ENCODE measurements at regions not wholly inside any gene's neighbourhood (a gene's known extent, or its start where the extent isn't known, plus 50 kb on each side); places are given as distances from the start of the nearest gene placed in this dataset.

- Mint-ChIP-seq H3K27me3 (ENCODE audit: low read depth, unreplicated experiment) (peaks cover 2% of the 10 kb centered on the region), H3K36me3 (ENCODE audit: low read depth, unreplicated experiment) (no peaks in the 10 kb centered on the region), H3K27ac (ENCODE audit: unreplicated experiment) (no peak overlapping the region), H3K4me3 (ENCODE audit: unreplicated experiment) (no peak overlapping the region), H3K9me3 (ENCODE audit: unreplicated experiment) (peaks cover 2% of the 10 kb centered on the region), H3K4me1 (ENCODE audit: low read depth, unreplicated experiment) (no peaks in the 10 kb centered on the region)
- no peaks in the 10 kb centered on the region for H3K27me3 ChIP-seq (ENCODE audit: insufficient read depth, low read length)
- no peaks in the 10 kb centered on the region for H3K9me3 ChIP-seq (ENCODE audit: insufficient read depth, low read depth, low read length)
- H3K27ac ChIP-seq (ENCODE audit: low read depth, low read length) = no peak overlapping the region
- TF ChIP-seq EZH2 (IDR thresholded peaks at IDR 0.05; ENCODE audit: insufficient read depth, low read length) (no peak), CTCF (IDR thresholded peaks at IDR 0.05; ENCODE audit: insufficient read depth, low read depth, low read length) (no peak)
- no peaks in the 10 kb centered on the region for H3K36me3 ChIP-seq (ENCODE audit: insufficient read depth, low read length)
- no peak overlapping the region for H3K4me2 ChIP-seq (ENCODE audit: low read length)
- FAIRE-seq (no peak), DNase-seq (ENCODE audit: low read depth) (no peak)
- H2AFZ ChIP-seq (ENCODE audit: low read depth, low read length) = no peak overlapping the region
- no peaks in the 10 kb centered on the region for H4K20me1 ChIP-seq (ENCODE audit: insufficient read depth, low read length)
- no peak overlapping the region for H3K4me3 ChIP-seq (ENCODE audit: insufficient read depth, low read depth, low read length)
- no peak overlapping the region for H3K9ac ChIP-seq (ENCODE audit: low read length)
- no peaks in the 10 kb centered on the region for H3K4me1 ChIP-seq (ENCODE audit: insufficient read depth, low read length)
- no peaks in the 10 kb centered on the region for H3K79me2 ChIP-seq (ENCODE audit: insufficient read depth, low read length)
Measured at GRCh38 chr13:55000844-55001243, 1972.2 kb downstream of the OLFM4 start.

DNA sequence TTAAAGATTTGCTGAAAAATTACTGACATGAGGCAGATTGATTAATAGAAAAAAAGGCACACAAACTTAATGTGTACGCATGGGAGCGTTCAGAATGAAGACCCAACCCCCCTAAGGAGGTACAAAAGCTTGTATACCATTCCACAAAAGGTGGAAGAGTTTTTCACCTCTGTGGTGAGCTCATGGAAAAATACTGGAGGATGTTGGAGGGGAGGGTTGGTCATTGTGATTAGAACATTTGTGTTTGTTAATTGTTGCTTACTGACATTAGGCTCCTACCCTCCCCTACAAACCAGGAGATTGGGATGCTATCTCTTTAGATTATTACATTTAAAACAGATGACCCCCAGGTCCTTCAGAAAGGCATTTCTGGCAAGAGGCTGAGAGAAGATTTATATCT is 1973.3 kb downstream of the OLFM4 start:
- DNase-seq (ENCODE audit: low read depth) (no peak), FAIRE-seq (no peak)
- Mint-ChIP-seq H3K4me3 (ENCODE audit: unreplicated experiment) (no peak overlapping the region), H3K27ac (ENCODE audit: unreplicated experiment) (no peak overlapping the region), H3K36me3 (ENCODE audit: low read depth, unreplicated experiment) (no peaks in the 10 kb centered on the region), H3K9me3 (ENCODE audit: unreplicated experiment) (peaks cover 2% of the 10 kb centered on the region), H3K27me3 (ENCODE audit: low read depth, unreplicated experiment) (peaks cover 2% of the 10 kb centered on the region), H3K4me1 (ENCODE audit: low read depth, unreplicated experiment) (no peaks in the 10 kb centered on the region)
- Histone ChIP-seq H3K4me1 (ENCODE audit: insufficient read depth, low read length) (no peaks in the 10 kb centered on the region), H3K9ac (ENCODE audit: low read length) (no peak overlapping the region), H3K79me2 (ENCODE audit: insufficient read depth, low read length) (no peaks in the 10 kb centered on the region), H3K4me2 (ENCODE audit: low read length) (no peak overlapping the region), H4K20me1 (ENCODE audit: insufficient read depth, low read length) (no peaks in the 10 kb centered on the region), H3K9me3 (ENCODE audit: insufficient read depth, low read depth, low read length) (no peaks in the 10 kb centered on the region), H3K27me3 (ENCODE audit: insufficient read depth, low read length) (no peaks in the 10 kb centered on the region), H2AFZ (ENCODE audit: low read depth, low read length) (no peak overlapping the region), H3K36me3 (ENCODE audit: insufficient read depth, low read length) (no peaks in the 10 kb centered on the region), H3K27ac (ENCODE audit: low read depth, low read length) (no peak overlapping the region), H3K4me3 (ENCODE audit: insufficient read depth, low read depth, low read length) (no peak overlapping the region)
- TF ChIP-seq EZH2 (IDR thresholded peaks at IDR 0.05; ENCODE audit: insufficient read depth, low read length) (no peak), CTCF (IDR thresholded peaks at IDR 0.05; ENCODE audit: insufficient read depth, low read depth, low read length) (no peak)

DNA sequence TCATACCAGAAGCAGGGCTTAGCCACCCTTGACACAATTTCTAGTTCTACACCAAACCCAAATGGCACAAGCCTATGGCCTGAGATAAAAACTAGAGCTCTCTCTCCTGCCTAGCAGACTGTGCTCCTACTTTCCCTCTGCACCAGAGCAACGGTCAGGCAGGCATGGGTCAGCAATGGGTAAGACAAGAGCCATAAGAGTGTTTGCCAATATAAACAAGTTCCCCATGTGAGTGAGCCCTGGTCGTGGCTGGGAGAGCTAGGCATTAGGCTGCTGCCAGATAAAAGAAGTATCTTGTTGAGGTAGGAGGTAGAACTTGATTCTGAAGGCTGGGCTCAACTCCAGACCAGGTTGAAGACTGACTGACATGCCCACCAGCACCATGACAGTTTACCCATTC is 1979.1 kb downstream of the OLFM4 start:
- H3K36me3 Mint-ChIP-seq (ENCODE audit: low read depth, unreplicated experiment) = no peaks in the 10 kb centered on the region
- no peaks in the 10 kb centered on the region for H3K27me3 Mint-ChIP-seq (ENCODE audit: low read depth, unreplicated experiment)
- Histone ChIP-seq H3K27me3 (ENCODE audit: insufficient read depth, low read length) (no peaks in the 10 kb centered on the region), H2AFZ (ENCODE audit: low read depth, low read length) (no peak overlapping the region), H3K4me3 (ENCODE audit: insufficient read depth, low read depth, low read length) (no peak overlapping the region), H3K27ac (ENCODE audit: low read depth, low read length) (no peak overlapping the region), H4K20me1 (ENCODE audit: insufficient read depth, low read length) (no peaks in the 10 kb centered on the region), H3K4me2 (ENCODE audit: low read length) (no peak overlapping the region), H3K4me1 (ENCODE audit: insufficient read depth, low read length) (no peaks in the 10 kb centered on the region), H3K9me3 (ENCODE audit: insufficient read depth, low read depth, low read length) (no peaks in the 10 kb centered on the region), H3K79me2 (ENCODE audit: insufficient read depth, low read length) (no peaks in the 10 kb centered on the region), H3K9ac (ENCODE audit: low read length) (no peak overlapping the region), H3K36me3 (ENCODE audit: insufficient read depth, low read length) (no peaks in the 10 kb centered on the region)
- TF ChIP-seq EZH2 (IDR thresholded peaks at IDR 0.05; ENCODE audit: insufficient read depth, low read length) = no peak
- TF ChIP-seq CTCF (IDR thresholded peaks at IDR 0.05; ENCODE audit: insufficient read depth, low read depth, low read length) = no peak
- H3K27ac Mint-ChIP-seq (ENCODE audit: unreplicated experiment) = no peak overlapping the region
- no peak for FAIRE-seq
- DNase-seq (ENCODE audit: low read depth) = no peak
- peaks cover 2% of the 10 kb centered on the region for H3K9me3 Mint-ChIP-seq (ENCODE audit: unreplicated experiment)
- H3K4me1 Mint-ChIP-seq (ENCODE audit: low read depth, unreplicated experiment) = no peaks in the 10 kb centered on the region
- no peak overlapping the region for H3K4me3 Mint-ChIP-seq (ENCODE audit: unreplicated experiment)

Measured in astrocyte (in vitro differentiated cells and primary cell).